ENCODE measurements at regions not wholly inside any gene's neighbourhood (a gene's known extent, or its start where the extent isn't known, plus 50 kb on each side); places are given as distances from the start of the nearest gene placed in this dataset.

- TF ChIP-seq CTCF (IDR thresholded peaks at IDR 0.05): no peak
- no peak for TF ChIP-seq ZFX (IDR thresholded peaks at IDR 0.05; ENCODE audit: borderline replicate concordance)
Measured at GRCh38 chrY:7275751-7276150, 364.2 kb upstream of the AMELY start.
